Neuron (in vitro differentiated cells): ENCODE measurements at regions not wholly inside any gene's neighbourhood (a gene's known extent, or its start where the extent isn't known, plus 50 kb on each side); places are given as distances from the start of the nearest gene placed in this dataset.

Experiments used
- H2AFZ ChIP-seq: one replicate; pipeline ENCODE4 v1.6.1; 2013; ENCODE audit warnings: low read depth, mild to moderate bottlenecking, inconsistent platforms, low read length, moderate library complexity
- H3K27me3 ChIP-seq: one replicate; pipeline ENCODE4 v1.6.1; 2013; ENCODE audit warnings: low read length; ENCODE audit not compliant: insufficient read depth
- H3K36me3 ChIP-seq: one replicate; pipeline ENCODE4 v1.6.1; 2013; ENCODE audit warnings: low read length; ENCODE audit not compliant: insufficient read depth
- H3K4me1 ChIP-seq: one replicate; pipeline ENCODE4 v1.6.1; 2013; ENCODE audit warnings: low read length; ENCODE audit not compliant: insufficient read depth
- H3K4me3 ChIP-seq: 2 replicates; pipeline ENCODE4 v1.5.1; 2013; ENCODE audit warnings: mild to moderate bottlenecking, low read length, moderate library complexity
- H3K9me3 ChIP-seq: one replicate; pipeline ENCODE4 v1.6.1; 2013; ENCODE audit warnings: low read length

DNA sequence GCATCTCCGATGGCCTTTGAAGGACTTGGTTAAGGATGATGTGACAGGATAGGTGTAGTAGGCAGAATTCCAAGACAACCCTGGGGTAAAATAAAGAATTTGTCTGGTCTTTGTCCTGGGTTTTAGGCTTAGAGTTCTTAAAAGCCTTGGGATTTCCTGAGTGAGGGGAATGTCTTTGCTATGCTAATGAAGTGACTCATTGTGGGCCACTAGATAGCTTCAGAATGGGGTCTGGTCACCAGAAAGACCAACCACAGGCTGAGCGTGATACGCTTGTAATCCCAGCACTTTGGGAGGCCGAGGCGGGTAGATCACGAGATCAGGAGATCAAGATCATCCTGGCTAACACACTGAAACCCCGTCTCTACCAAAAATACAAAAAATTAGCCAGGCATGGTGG lies 182.8 kb upstream of the TOX3 start:
- Histone ChIP-seq H3K4me1 (peaks cover 3% of the 10 kb centered on the region), H3K27me3 (no peaks in the 10 kb centered on the region), H3K4me3 (no peak overlapping the region), H3K9me3 (no peaks in the 10 kb centered on the region), H2AFZ (no peak overlapping the region), H3K36me3 (no peaks in the 10 kb centered on the region)

DNA sequence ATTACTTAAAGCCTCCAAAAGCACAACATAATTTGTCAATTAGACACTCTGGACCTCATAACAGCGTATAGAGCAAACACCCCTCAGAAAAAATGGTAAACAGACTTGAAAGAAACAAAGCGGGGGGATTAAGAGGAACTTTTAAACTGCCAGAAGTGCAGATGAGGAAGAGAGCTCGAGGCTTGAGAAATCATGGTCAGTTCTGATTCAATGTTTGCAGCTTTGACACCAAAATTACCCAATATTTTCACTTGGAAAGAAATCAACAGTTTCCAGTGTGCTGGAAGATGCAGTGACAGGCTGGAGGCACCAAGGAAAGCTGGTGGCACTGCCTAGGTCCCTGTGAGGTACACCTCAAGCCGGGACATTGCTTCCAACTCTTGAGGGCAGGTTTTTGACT lies 180.9 kb upstream of the TOX3 start:
- no peaks in the 10 kb centered on the region for H3K36me3 ChIP-seq
- H3K4me3 ChIP-seq: no peak overlapping the region
- H3K27me3 ChIP-seq: no peaks in the 10 kb centered on the region
- H3K4me1 ChIP-seq: peaks cover 3% of the 10 kb centered on the region
- H2AFZ ChIP-seq: no peak overlapping the region
- no peaks in the 10 kb centered on the region for H3K9me3 ChIP-seq

- Histone ChIP-seq H3K27me3 (no peaks in the 10 kb centered on the region), H3K4me3 (no peak overlapping the region), H3K4me1 (peaks cover 3% of the 10 kb centered on the region), H3K9me3 (no peaks in the 10 kb centered on the region), H2AFZ (no peak overlapping the region), H3K36me3 (no peaks in the 10 kb centered on the region)
Observed at GRCh38 chr16:52727441-52727840, 180.5 kb upstream of the TOX3 start.

GRCh38 chr16:52725461-52725860 lies 178.5 kb upstream of the TOX3 start:
- H3K4me3 ChIP-seq: no peak overlapping the region
- no peaks in the 10 kb centered on the region for H3K36me3 ChIP-seq
- no peak overlapping the region for H2AFZ ChIP-seq
- no peaks in the 10 kb centered on the region for H3K9me3 ChIP-seq
- H3K4me1 ChIP-seq: peaks cover 3% of the 10 kb centered on the region
- no peaks in the 10 kb centered on the region for H3K27me3 ChIP-seq

GRCh38 chr16:52725043-52725442 lies 178.1 kb upstream of the TOX3 start:
- Histone ChIP-seq H3K4me3 (no peak overlapping the region), H3K36me3 (no peaks in the 10 kb centered on the region), H3K4me1 (peaks cover 3% of the 10 kb centered on the region), H3K27me3 (no peaks in the 10 kb centered on the region), H2AFZ (no peak overlapping the region), H3K9me3 (no peaks in the 10 kb centered on the region)

DNA sequence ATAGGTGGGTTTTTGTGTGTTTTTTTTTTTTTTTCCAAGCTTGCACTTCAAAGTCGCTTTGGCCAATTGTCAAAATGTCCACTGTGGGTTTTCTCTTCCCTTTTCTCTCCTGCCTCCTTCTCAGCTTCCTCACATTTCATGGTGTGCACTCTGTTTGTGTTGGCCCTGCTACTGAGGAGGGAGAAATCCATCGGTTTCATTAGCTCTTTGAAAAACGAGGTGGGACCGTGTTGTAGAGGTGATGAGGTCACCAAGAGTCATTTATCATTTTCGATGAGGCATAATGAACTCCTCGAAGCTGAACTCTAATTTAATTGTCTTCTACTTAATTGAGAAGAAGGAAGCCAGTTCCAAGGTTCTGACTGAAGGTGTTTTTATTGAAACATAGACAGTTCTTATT lies 174.4 kb upstream of the TOX3 start:
- Histone ChIP-seq H3K4me1 (no peaks in the 10 kb centered on the region), H3K27me3 (no peaks in the 10 kb centered on the region)

DNA sequence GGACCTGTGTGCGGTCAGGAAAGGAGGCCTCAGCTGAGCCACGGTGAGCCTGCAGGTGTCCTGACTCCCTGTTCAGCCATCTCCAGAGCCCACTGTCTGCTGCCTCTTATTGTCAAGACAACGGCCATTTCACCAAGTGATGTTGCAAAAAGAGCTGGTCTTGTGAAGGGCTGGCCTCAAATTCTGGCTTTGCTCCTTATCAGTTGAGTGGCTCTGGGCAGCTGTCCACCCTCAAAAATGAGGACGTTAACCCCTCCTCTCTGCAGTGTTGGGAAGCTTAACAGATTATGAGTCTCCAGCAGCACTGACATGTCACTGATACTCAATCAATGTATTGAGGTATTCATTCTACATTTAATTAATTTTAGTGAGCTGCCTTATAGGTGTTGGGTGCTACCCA lies 171.1 kb upstream of the TOX3 start:
- Histone ChIP-seq H3K36me3 (no peaks in the 10 kb centered on the region), H3K27me3 (no peaks in the 10 kb centered on the region), H2AFZ (no peak overlapping the region), H3K4me3 (no peak overlapping the region), H3K4me1 (no peaks in the 10 kb centered on the region), H3K9me3 (no peaks in the 10 kb centered on the region)

More for the DNA sequence above, 174.4 kb upstream of the TOX3 start:
- no peaks in the 10 kb centered on the region for H3K36me3 ChIP-seq
- no peak overlapping the region for H3K4me3 ChIP-seq
- no peaks in the 10 kb centered on the region for H3K9me3 ChIP-seq
- H2AFZ ChIP-seq: no peak overlapping the region

DNA sequence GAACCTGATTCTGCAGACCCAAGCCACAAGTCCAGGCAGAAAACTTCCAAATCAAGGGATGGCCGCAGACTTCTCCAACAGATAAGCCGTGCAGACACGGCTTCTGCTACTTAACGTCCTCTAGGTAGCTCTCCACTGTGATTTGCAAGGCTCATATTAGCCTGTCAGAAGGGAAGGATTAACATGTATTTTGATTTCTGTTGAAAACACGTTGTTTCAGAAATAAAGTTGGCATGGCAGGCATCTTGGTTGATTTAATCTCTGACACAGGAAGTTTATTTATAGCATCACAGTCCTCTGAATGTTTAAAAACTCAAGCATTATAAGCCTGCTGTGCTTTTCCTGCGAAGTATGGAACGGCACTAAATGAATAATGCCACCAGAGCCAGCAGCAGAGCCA lies 166.8 kb upstream of the TOX3 start:
- Histone ChIP-seq H2AFZ (no peak overlapping the region), H3K9me3 (no peaks in the 10 kb centered on the region), H3K4me1 (peaks cover 5% of the 10 kb centered on the region), H3K36me3 (no peaks in the 10 kb centered on the region), H3K27me3 (no peaks in the 10 kb centered on the region), H3K4me3 (no peak overlapping the region)

GRCh38 chr16:52709306-52709705 lies 162.4 kb upstream of the TOX3 start:
- H3K9me3 ChIP-seq: no peaks in the 10 kb centered on the region
- no peak overlapping the region for H3K4me3 ChIP-seq
- H2AFZ ChIP-seq: no peak overlapping the region
- H3K36me3 ChIP-seq: no peaks in the 10 kb centered on the region
- H3K4me1 ChIP-seq: peaks cover 26% of the 10 kb centered on the region
- no peaks in the 10 kb centered on the region for H3K27me3 ChIP-seq

DNA sequence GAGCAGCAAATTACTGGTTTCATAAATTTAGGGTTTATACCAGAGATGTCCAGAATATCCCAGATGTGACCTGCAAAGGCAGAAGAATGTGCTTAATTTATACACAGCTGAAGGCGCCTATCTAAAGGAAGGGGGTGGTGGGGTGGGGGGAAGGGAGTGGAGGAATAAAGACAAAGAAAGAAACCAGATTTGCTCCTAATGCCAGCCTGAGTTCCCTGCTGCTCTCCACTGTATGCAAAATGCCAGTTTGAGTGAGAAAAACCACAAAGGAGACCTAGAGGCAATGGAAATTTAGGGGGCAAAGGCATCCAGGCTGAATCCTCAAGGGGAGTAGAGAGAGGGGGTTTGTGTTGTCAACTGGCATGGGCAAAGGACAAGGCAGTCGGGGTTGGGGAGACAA lies 161.5 kb upstream of the TOX3 start:
- Histone ChIP-seq H2AFZ (no peak overlapping the region), H3K9me3 (no peaks in the 10 kb centered on the region), H3K27me3 (no peaks in the 10 kb centered on the region), H3K4me3 (no peak overlapping the region), H3K4me1 (peaks cover 26% of the 10 kb centered on the region), H3K36me3 (no peaks in the 10 kb centered on the region)

GRCh38 chr16:52707676-52708337 lies 160.9 kb upstream of the TOX3 start:
- Histone ChIP-seq H3K9me3 (no peaks in the 10 kb centered on the region), H3K4me1 (peaks cover 26% of the 10 kb centered on the region), H3K27me3 (no peaks in the 10 kb centered on the region), H3K4me3 (no peak overlapping the region), H3K36me3 (no peaks in the 10 kb centered on the region), H2AFZ (peak overlapping the region; percentile 17)

GRCh38 chr16:52705122-52705521 lies 158.2 kb upstream of the TOX3 start:
- no peak overlapping the region for H2AFZ ChIP-seq
- H3K4me1 ChIP-seq: peaks cover 26% of the 10 kb centered on the region
- H3K27me3 ChIP-seq: no peaks in the 10 kb centered on the region
- H3K9me3 ChIP-seq: no peaks in the 10 kb centered on the region
- H3K36me3 ChIP-seq: no peaks in the 10 kb centered on the region
- no peak overlapping the region for H3K4me3 ChIP-seq

DNA sequence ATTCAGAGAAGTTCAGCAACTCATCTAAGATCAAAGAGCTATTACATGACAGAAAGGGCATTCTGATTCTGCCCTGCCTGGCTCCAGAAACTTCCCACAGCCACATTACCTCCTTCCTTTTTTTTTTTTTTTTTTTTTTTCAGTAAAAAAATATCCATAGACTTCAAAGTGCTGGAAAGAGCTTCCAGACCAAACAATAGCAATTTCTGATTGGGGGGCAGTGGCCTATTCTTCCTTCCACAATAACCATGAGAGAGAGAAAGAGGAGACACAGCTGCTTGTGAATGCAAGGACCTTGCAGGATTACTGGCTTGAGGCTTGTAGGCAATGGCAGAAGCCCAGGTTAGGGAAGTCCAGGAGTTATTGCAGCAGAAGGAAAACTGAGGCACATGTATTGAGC lies 151.0 kb upstream of the TOX3 start:
- Histone ChIP-seq H3K27me3 (no peaks in the 10 kb centered on the region), H3K36me3 (no peaks in the 10 kb centered on the region), H3K4me1 (no peaks in the 10 kb centered on the region), H3K4me3 (no peak overlapping the region), H2AFZ (no peak overlapping the region), H3K9me3 (no peaks in the 10 kb centered on the region)

GRCh38 chr16:52696126-52696525 lies 149.2 kb upstream of the TOX3 start:
- no peaks in the 10 kb centered on the region for H3K27me3 ChIP-seq
- no peaks in the 10 kb centered on the region for H3K4me1 ChIP-seq
- H3K36me3 ChIP-seq: no peaks in the 10 kb centered on the region
- peaks cover 3% of the 10 kb centered on the region for H3K9me3 ChIP-seq
- H3K4me3 ChIP-seq: no peak overlapping the region
- no peak overlapping the region for H2AFZ ChIP-seq
